HK-2 (cell line): ENCODE measurements at regions not wholly inside any gene's neighbourhood (a gene's known extent, or its start where the extent isn't known, plus 50 kb on each side); places are given as distances from the start of the nearest gene placed in this dataset.

Source experiments
- DNase-seq: peaks from one replicate; pipeline ENCODE4 v3.0.0-alpha.2; 2018; ENCODE audit not compliant: unreplicated experiment

- DNase-seq, result no peak
These were observed 93.5 kb downstream of the KLF6 start for GRCh38 chr10:3691482-3691881.

- no peak for DNase-seq
These were observed 95.0 kb downstream of the KLF6 start for GRCh38 chr10:3689871-3690510.

GRCh38 chr10:3687510-3688081, 97.4 kb downstream of the KLF6 start:
- no peak for DNase-seq

DNA sequence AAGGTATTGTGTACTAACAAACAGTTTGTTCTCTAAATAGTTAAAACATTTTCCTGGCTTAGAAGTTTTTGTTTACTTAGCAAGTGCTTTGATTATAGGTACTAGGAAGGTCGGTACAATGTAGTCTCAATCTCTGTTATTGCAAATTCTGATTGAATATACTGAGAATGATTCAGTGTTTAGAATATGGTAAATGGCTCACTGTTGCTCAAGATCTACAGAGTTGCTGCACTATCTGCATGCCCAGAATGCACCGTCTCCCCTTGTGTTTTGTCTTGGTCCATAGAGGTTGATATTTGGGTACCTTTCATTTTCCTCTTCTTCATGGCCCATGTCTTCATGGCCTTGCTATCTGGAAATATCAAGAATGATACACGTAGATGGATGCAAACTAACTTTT, 99.6 kb downstream of the KLF6 start:
- no peak for DNase-seq

DNA sequence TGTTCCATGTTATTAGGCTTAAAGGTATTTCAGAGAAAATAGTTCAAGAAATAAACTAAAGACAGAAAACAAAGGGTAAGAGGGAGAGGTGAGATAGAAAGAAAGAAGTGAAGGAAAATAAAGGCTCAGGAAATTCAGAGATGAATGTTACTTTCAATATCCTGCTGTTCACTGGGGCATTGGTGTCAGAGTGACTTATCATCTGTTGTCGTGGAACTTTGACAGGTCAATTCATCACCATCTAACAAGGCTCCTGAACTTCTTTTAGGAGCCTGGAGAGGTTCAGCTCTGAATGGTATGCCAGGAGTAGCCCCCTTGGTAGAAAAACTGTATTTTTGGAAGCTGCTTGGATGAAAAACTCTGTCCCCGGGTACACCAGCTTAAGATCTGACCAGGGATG, 100.1 kb downstream of the KLF6 start:
- DNase-seq, result no peak

- DNase-seq, result no peak
These were observed 101.4 kb downstream of the KLF6 start for GRCh38 chr10:3683560-3683959.

DNA sequence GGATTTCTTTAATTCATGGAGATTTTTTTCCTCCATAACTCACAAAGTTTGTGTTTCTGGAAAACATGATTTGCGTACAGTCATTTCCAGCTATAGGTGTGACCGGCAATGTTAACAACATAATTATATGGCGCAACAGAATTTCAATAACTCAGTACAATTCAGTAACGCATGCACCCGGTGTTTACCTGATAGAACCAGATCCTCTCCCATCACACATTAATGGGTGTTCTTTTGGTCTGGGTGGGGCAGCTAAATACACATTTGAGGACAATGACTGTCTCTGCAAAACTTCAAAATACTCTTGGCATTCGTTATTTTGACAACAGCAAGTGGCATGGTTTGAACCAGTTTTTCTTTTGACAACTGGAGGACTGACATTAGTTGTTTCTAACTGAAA, 102.3 kb downstream of the KLF6 start:
- no peak for DNase-seq

DNA sequence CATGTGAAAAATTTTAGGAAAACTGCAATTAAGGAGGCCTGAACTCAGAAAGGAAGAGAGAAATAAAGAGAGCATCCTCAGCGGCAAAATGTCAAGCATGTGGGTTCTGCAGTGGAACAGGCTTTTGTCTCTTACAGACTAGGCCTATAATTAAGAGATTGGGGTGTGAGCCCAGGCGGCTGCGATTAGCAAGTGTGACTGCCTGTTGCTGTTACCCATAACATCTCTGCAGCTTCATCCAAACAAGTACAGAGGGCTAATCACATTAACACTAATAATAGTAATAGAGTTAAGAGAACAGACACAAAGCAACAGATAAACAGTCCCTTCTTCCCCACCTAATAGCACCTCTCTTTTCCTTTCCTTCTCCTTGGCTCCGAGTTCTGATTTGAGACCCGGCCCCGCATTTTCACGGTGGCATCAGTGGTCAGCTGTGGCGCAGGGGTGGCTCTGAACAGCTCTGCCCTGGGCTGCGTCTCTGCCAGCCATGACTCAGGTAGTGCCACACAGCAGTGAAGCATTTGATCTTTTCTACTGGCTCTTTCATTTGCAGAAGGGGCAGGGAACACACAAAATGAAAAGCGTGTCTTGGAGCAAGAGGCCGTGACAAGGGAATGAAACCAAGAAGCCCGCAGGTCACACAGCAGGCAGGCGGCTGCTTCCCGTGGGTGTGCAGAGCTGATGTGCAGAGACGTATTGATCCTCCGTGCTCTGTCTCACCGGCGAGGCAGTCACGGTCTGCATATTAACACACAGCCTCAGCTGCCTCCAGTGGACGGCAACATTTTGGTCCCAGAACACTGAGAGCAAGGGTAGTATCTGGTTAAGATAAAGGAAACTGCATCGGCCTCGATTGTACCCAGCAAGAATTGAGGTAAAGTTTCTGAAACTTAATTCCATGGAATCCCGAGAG, 103.1 kb downstream of the KLF6 start:
- DNase-seq, result no peak

DNA sequence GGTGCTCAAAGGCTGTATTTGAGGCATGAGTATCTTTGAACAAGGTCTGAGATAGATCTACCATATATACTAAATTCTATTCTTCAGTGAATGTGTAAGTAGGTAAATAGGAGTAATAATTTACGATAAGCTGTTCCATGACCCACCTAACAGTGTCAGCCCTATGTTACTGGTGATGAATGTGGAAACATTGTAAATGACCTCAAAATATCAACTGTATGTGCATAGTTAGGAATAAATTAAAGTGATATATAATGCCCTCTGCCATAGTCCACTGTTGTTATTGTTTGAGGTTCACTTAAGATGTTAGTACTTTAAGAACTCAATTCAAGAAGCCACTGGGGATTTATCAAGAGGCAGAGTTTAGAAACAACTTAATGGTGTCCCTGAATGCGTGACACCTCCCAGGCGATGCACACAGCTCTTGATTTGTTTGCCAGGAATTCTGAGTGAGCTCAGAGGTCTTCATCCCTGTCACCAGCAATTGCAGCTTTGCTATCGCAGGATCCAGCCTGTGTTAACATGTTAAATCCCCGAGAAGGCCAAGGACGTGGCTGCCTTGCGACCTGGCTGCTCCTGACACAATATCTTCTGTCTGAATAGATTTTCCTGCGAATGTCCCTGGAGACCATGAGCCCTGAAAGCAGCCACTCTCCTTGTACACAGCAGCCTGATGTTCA, 104.9 kb downstream of the KLF6 start:
- no peak for DNase-seq

GRCh38 chr10:3678629-3679227, 106.3 kb downstream of the KLF6 start:
- DNase-seq, result no peak

- no peak for DNase-seq
These were observed 108.4 kb downstream of the KLF6 start for GRCh38 chr10:3676564-3676963.

GRCh38 chr10:3672220-3672619, 112.8 kb downstream of the KLF6 start:
- no peak for DNase-seq

- no peak for DNase-seq
These were observed 113.5 kb downstream of the KLF6 start for GRCh38 chr10:3671386-3671955.

DNA sequence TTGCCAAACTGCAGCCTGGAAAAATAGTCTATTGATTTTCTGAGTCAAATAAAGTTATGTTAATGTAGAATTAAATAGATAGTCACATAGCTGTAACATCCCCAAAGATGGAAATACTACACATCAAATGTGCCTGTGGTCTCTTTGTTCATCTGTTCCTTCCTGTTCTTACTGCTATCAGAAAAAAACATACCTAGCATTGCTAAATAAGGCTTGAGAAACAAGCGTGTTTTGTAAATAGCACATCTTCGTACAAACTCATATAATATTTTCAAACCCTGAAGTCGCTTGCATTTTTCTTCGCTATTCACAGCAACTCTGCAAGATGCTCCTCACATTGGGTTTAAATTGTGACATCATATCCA, 116.1 kb downstream of the KLF6 start:
- DNase-seq, result no peak

DNA sequence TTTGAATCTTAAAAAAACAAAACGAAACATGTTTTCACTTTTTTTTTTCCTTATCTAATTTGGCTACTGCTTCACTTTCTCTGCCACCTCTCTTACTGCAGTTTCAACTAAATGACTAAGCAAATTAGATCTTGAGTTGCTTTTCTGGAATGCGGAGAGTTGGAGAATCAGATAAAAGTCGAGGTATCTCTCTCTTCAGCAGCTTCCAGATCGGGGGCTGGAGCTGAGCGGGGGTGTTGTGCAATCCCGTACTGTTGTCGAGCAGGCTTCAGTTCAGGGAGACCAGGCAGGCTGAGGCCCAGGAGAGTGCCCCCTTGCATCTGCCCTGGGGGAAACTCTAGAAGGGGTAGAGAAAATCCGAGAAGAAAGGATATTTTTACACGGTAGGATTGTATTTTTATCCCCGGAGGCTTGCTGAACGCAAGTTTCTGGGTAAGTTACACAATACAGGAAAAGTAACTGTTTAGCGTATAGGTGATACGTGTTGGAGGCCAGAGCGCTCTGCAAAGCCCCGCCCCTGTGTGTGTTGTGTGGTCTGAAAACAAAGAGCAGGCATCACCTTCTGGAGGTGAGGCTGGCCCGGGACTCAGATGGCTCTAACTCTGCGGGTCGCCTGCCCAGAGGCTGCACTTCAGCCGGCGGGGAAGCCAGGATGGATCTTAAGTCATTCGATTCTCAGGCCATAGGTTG, 116.6 kb downstream of the KLF6 start:
- peak; percentile 3 for DNase-seq

GRCh38 chr10:3666525-3667302, 118.3 kb downstream of the KLF6 start:
- DNase-seq, result no peak

DNA sequence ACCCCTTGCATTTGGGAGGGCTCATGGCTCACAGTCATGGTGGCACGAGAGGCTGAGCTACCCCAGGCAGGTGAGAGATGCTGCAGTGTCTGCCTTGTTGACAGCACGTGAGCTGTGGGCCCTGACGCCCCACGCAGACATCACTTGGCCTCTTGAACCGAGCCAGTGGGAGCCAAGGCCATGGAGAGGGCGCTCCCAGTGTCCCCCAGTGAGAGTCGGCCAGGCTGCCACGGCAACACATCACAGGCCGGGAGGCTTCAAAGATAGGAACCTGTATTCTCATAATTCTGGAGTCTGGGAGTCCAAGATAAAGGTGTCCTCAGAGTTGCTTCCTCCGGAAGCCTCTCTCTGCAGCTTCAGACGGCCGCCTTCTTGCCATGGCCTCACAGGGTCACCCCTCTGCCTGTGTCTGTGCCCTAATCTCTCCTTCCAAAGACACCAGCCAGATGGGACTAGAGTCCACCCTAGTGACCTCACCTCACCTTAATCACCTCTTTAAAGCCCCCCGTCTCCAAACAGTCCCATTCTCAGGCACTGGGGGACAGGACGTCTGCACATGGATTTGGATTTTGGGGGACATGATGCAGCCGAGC, 119.6 kb downstream of the KLF6 start:
- no peak for DNase-seq

- DNase-seq, result no peak
These were observed 122.2 kb downstream of the KLF6 start for GRCh38 chr10:3662775-3663174.

DNA sequence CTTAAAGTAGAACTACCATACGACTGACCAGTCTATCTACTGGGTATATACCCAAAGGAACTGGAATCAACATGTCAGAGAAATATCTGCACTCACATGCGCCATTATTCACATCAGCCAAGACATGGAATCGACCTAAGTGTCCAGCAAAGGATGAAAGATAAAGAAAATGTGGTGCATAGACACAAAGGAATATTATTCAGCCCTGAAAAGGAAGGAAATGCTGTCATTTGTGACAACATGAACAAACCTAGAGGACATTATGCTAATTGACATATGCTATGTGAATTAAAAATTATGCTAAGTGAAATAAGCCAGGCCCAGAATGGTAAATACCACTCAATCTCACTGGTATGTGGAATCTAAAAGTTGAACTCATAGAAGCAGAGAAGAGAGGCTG, 123.7 kb downstream of the KLF6 start:
- DNase-seq, result no peak

DNA sequence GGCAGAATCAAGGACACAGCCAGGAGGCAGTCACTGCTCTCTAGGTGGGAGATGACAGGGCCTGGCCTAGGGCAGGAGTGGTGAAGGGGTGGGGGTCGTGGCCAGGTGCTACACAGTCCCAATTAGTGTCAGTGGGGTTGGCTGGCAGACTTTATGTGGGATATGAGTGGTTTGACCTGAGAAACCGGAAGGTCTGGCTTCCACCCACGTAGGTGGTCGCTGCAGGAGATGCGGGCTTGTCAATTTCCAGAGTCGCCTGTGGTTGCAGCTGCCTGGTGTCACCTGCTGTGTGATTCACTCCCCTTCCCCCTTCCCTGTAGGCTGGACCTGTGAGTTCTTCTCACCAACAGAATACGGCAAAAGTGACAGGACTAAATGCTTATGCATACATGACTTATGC, 124.3 kb downstream of the KLF6 start:
- no peak for DNase-seq
